Osteoblast (primary cell): ENCODE measurements at regions not wholly inside any gene's neighbourhood (a gene's known extent, or its start where the extent isn't known, plus 50 kb on each side); places are given as distances from the start of the nearest gene placed in this dataset.

Experiments used
- DNase-seq: peaks from one replicate; pipeline ENCODE4 v3.0.0; 2011; ENCODE audit warnings: low spot score, mixed read lengths; ENCODE audit not compliant: insufficient read length; ENCODE audit errors: missing footprints
- H2AFZ ChIP-seq: 2 replicates; pipeline ENCODE4 v1.6.0; 2011; ENCODE audit warnings: mild to moderate bottlenecking, low read length
- H3K27ac ChIP-seq: 2 replicates; pipeline ENCODE4 v1.5.1; 2011; ENCODE audit warnings: mild to moderate bottlenecking, low read depth, low read length, moderate library complexity
- H3K27me3 ChIP-seq: 2 replicates; pipeline ENCODE4 v1.6.0; 2012; ENCODE audit warnings: mild to moderate bottlenecking, control low read depth, inconsistent platforms, low read length, moderate library complexity; ENCODE audit not compliant: insufficient read depth
- H3K36me3 ChIP-seq: 2 replicates; pipeline ENCODE4 v1.5.1; 2011; ENCODE audit warnings: mild to moderate bottlenecking, low read length, control low read depth, moderate library complexity; ENCODE audit not compliant: insufficient read depth
- H3K4me1 ChIP-seq: 2 replicates; pipeline ENCODE4 v1.5.1; 2011; ENCODE audit warnings: mild to moderate bottlenecking, low read length, control low read depth, moderate library complexity; ENCODE audit not compliant: insufficient read depth
- H3K4me2 ChIP-seq: 2 replicates; pipeline ENCODE4 v1.6.0; 2011; ENCODE audit warnings: mild to moderate bottlenecking, low read length; ENCODE audit not compliant: insufficient read depth
- H3K4me3 ChIP-seq: fragments of 200-600 bp; sonication (generic); 3 replicates; pipeline ENCODE4 v1.5.1; 2012; ENCODE audit warnings: mild to moderate bottlenecking, low read length, inconsistent platforms; ENCODE audit not compliant: insufficient read depth
- H3K79me2 ChIP-seq: 2 replicates; pipeline ENCODE4 v1.6.0; 2012; ENCODE audit warnings: mild to moderate bottlenecking, low read length, control low read depth, inconsistent platforms; ENCODE audit not compliant: insufficient read depth
- H3K9me3 ChIP-seq: 2 replicates; pipeline ENCODE4 v1.5.1; 2011; ENCODE audit warnings: low read depth, low read length, control low read depth
- H4K20me1 ChIP-seq: 2 replicates; pipeline ENCODE4 v1.6.0; 2012; ENCODE audit warnings: mild to moderate bottlenecking, low read length, control low read depth; ENCODE audit not compliant: insufficient read depth
- TF ChIP-seq, protein P1 (sequence below): IDR thresholded peaks from 2 replicates; pipeline ENCODE4 v1.5.1; 2011; ENCODE audit warnings: mild to moderate bottlenecking, low read depth, low read length, moderate library complexity; ENCODE audit errors: extremely low read depth

DNA sequence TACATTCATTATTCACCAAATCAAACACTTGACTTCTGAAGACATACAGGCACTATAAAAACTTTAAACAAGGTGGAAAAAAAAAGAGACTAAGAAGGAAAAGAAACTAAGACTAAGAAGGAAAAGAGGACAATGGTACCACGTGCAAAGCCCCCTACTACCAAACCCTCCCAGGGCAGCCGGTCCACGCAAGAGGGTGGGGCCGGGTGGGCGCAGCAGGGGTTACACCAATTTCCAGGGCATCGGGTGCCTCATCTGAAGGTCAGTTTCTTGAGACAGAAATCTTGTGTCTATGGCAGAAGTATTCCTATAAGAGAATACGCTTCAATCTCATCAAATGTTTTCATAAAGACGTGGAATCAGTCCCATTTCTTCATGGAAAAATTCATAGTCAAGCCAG, 131.5 kb downstream of the NUFIP1 start:
- H3K4me3 ChIP-seq = no peak overlapping the region
- no peaks in the 10 kb centered on the region for H3K36me3 ChIP-seq
- no peaks in the 10 kb centered on the region for H3K4me1 ChIP-seq
- H4K20me1 ChIP-seq = no peaks in the 10 kb centered on the region
- no peaks in the 10 kb centered on the region for H3K9me3 ChIP-seq
- no peak for DNase-seq
- H3K27ac ChIP-seq = no peak overlapping the region
- no peak overlapping the region for H3K4me2 ChIP-seq
- no peaks in the 10 kb centered on the region for H3K79me2 ChIP-seq
- no peaks in the 10 kb centered on the region for H3K27me3 ChIP-seq
- no peak overlapping the region for H2AFZ ChIP-seq
- TF ChIP-seq, protein P1, sequence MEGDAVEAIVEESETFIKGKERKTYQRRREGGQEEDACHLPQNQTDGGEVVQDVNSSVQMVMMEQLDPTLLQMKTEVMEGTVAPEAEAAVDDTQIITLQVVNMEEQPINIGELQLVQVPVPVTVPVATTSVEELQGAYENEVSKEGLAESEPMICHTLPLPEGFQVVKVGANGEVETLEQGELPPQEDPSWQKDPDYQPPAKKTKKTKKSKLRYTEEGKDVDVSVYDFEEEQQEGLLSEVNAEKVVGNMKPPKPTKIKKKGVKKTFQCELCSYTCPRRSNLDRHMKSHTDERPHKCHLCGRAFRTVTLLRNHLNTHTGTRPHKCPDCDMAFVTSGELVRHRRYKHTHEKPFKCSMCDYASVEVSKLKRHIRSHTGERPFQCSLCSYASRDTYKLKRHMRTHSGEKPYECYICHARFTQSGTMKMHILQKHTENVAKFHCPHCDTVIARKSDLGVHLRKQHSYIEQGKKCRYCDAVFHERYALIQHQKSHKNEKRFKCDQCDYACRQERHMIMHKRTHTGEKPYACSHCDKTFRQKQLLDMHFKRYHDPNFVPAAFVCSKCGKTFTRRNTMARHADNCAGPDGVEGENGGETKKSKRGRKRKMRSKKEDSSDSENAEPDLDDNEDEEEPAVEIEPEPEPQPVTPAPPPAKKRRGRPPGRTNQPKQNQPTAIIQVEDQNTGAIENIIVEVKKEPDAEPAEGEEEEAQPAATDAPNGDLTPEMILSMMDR = no peak

DNA sequence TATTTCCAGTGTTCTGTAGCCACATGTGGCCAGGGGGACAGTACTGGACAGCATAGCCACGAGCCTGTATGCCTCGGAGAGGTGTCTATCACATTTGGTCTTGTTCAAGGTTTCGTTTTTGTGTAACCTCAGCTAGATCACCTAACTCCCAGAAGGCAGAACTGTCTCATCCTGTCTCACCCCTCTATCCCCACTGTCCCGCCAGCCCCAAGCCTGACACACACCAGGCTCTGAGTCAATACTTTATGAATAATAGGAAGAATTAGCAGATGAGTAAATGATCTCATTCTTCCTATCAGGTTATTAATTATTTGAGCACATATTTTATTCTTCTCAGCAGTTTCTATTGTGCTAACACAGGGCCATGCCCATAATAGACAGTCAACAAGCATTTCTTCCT, 132.2 kb downstream of the NUFIP1 start:
- no peaks in the 10 kb centered on the region for H3K79me2 ChIP-seq
- H3K4me1 ChIP-seq = no peaks in the 10 kb centered on the region
- H3K27ac ChIP-seq = no peak overlapping the region
- H3K4me3 ChIP-seq = no peak overlapping the region
- H2AFZ ChIP-seq = no peak overlapping the region
- no peaks in the 10 kb centered on the region for H4K20me1 ChIP-seq
- H3K9me3 ChIP-seq = no peaks in the 10 kb centered on the region
- no peaks in the 10 kb centered on the region for H3K36me3 ChIP-seq
- peak; percentile 59 for DNase-seq
- H3K27me3 ChIP-seq = no peaks in the 10 kb centered on the region
- TF ChIP-seq, protein P1 = no peak
- H3K4me2 ChIP-seq = no peak overlapping the region

DNA sequence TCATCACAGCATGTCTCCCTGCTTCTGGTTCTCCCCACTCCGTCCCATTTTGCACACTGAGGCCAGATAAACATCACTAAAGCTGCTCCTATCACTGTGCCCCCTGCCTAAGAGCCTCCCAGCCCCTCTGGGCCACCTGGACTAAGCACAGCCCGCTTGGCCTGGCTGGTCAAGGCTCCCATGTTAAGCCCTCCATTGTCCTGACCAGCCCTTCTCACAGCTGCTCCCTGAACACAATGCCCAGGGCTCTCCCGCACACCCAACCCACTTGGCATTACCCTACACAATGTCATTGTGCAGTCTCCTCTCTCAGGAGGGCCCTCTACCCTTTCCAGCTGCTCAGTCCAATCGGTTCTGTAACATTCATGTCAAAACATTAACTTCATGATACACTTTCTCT, 133.4 kb downstream of the NUFIP1 start:
- DNase-seq = no peak
- H2AFZ ChIP-seq = no peak overlapping the region
- TF ChIP-seq, protein P1 = no peak

DNA sequence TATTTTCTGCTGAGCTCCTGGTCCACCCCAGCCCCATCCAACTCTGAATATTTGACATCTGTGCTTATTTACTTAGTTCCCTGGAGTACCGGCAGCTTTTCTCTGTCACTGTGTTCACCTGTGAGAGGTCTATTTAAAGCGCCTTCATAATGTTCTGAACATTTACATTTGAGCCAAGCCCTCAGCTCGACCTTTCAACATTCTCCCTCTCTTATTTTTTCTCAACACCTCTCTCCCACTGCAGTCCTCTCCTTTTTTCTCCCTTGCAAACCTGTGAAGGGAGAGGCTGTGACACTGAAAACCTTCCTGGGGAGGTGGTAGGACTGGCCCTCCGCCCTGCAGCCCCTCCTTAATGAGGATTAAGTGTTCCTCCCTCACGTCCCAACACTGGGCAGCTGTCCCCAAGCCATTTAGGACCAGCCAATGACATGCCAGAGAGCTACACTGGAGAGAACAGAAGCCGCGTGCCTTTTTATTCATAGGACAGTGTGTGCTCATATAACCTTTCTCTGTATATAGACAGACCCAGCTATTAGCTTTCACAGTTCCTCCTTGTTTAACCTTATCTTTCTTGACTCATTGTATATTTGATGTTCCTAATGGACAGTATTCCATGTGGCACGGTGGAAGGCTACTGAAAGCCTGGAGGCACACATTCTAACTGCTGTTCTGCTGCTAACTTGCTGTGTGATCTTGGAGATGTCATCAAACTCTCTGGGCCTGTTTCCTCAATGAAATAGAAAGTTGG, 134.8 kb downstream of the NUFIP1 start:
- no peak overlapping the region for H3K4me2 ChIP-seq
- H2AFZ ChIP-seq = no peak overlapping the region
- H3K27me3 ChIP-seq = no peaks in the 10 kb centered on the region
- no peak overlapping the region for H3K4me3 ChIP-seq
- no peaks in the 10 kb centered on the region for H3K79me2 ChIP-seq
- TF ChIP-seq, protein P1 = no peak
- no peaks in the 10 kb centered on the region for H3K4me1 ChIP-seq
- no peaks in the 10 kb centered on the region for H4K20me1 ChIP-seq
- H3K36me3 ChIP-seq = no peaks in the 10 kb centered on the region
- H3K27ac ChIP-seq = no peak overlapping the region
- DNase-seq = no peak
- H3K9me3 ChIP-seq = no peaks in the 10 kb centered on the region

More for the DNA sequence above, 133.4 kb downstream of the NUFIP1 start:
- no peak overlapping the region for H3K27ac ChIP-seq
- no peak overlapping the region for H3K4me2 ChIP-seq
- no peaks in the 10 kb centered on the region for H3K36me3 ChIP-seq
- no peaks in the 10 kb centered on the region for H3K79me2 ChIP-seq
- H3K27me3 ChIP-seq = no peaks in the 10 kb centered on the region
- H3K4me3 ChIP-seq = no peak overlapping the region
- H3K9me3 ChIP-seq = no peaks in the 10 kb centered on the region
- no peaks in the 10 kb centered on the region for H4K20me1 ChIP-seq
- no peaks in the 10 kb centered on the region for H3K4me1 ChIP-seq
